22Rv1 (cell line): ENCODE measurements at regions not wholly inside any gene's neighbourhood (a gene's known extent, or its start where the extent isn't known, plus 50 kb on each side); places are given as distances from the start of the nearest gene placed in this dataset.
"Not testable (repeated sequence)": the region's sequence is repeated elsewhere in the genome, so short reads cannot be mapped to it uniquely, and the experiment has no call there.

Experiments
- H3K27ac ChIP-seq: fragments of 450-650 bp; 2 replicates; pipeline ENCODE4 v1.5.1; 2017
- CTCF ChIP-seq: fragments of 450-650 bp; IDR thresholded peaks from 2 replicates; pipeline ENCODE4 v1.5.1; 2017; ENCODE audit warnings: mild to moderate bottlenecking
- ZFX ChIP-seq: fragments of 450-650 bp; IDR thresholded peaks from 2 replicates; pipeline ENCODE4 v1.6.1; 2017; ENCODE audit warnings: antibody characterized with exemption, borderline replicate concordance

- no peak overlapping the region for H3K27ac ChIP-seq
- TF ChIP-seq CTCF (no peak), ZFX (no peak)
Observed at GRCh38 chr11:91293119-91293518, 931.5 kb upstream of the FAT3 start.

DNA sequence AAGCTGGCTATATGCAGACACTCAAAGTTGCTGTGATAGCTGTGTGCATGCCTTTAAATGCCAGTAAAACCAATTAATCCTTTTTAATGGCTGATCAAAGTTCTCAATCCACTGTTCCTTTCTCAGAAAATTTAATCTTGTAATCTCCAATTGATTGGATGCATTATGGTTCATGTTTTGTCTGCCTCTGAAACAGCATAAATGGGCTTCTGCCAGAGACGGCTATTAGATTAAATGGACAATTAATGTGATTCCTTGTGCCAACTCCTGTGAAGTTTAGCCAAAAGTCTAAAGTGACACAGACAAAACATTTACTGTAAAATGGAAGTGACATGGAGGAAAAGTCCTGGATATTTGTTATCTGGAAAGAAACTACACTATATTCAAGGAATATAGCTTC lies 952.5 kb upstream of the FAT3 start:
- H3K27ac ChIP-seq: no peak overlapping the region
- TF ChIP-seq ZFX (no peak), CTCF (no peak)

- not testable (repeated sequence) for H3K27ac ChIP-seq
Observed at GRCh38 chr11:91268512-91269295, 955.9 kb upstream of the FAT3 start.

- TF ChIP-seq CTCF (no peak), ZFX (no peak)
- no peak overlapping the region for H3K27ac ChIP-seq
Observed at GRCh38 chr11:91265946-91266345, 958.7 kb upstream of the FAT3 start.

- no peak overlapping the region for H3K27ac ChIP-seq
- TF ChIP-seq CTCF (no peak), ZFX (no peak)
Observed at GRCh38 chr11:91264481-91264880, 960.1 kb upstream of the FAT3 start.

DNA sequence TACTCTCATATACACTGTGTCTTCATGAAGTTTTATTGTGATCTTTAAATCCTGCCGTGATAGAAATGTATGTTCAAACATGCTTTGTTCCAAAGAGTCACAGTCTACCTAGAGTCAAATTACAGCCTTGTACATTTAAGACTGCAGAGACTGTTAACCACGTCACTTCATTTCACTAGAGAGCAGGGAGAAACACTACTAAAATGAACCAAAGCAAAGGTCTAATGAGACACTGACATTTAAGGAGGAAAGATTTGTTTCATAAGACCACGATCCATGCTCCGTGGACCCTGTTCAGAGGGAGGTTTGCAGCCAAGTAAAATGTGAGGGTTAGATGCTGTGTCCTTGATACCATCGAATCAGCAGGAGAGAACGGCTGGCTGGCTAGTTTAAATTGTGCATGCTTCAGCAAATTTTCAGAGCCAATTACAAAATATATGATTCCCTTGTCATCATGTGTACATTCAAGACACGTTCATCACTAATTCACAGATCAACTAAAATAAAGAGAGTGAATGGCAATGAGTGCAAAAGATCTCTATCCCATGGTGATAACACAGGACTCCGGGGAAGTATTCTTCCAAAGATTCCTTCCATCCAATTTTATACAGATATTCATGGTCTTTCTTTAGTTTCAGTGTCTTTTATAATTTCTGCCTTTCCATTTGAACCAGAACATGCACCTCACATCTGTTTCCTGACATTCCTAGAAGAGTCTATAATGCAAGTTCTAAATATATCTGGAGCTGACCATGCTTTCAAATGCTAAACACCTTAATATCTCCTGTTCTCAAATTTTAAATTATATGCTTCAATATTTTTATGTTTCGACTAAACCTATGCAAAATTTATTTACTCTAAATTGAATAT lies 960.9 kb upstream of the FAT3 start:
- no peak for TF ChIP-seq CTCF
- TF ChIP-seq ZFX: no peak
- H3K27ac ChIP-seq: no peak overlapping the region

DNA sequence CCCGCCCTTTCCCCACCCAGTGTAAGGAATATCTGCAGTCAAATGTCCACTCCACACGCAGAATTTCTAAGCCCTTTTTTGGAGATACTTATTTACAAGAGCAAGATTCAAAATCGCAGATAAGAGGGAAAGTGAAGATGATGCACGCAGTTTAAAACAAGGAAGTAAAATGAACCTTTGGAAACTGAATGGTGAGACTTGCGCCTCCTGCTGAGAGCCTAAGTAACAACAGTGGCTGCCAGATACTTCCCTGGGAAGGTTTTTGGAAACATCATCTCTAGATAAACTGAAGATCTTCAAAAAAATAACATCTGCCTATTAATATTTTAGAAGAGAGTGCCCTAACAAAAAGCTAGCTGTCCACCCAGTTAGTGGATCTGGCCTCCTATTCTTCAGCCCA lies 963.1 kb upstream of the FAT3 start:
- TF ChIP-seq CTCF: peak; percentile 36
- no peak for TF ChIP-seq ZFX

More for the DNA sequence above, 963.1 kb upstream of the FAT3 start:
- no peak overlapping the region for H3K27ac ChIP-seq
